Right lobe of liver (tissue), 6 donors: ENCODE measurements at regions not wholly inside any gene's neighbourhood (a gene's known extent, or its start where the extent isn't known, plus 50 kb on each side); places are given as distances from the start of the nearest gene placed in this dataset.

ENCODE experiments used
- ATAC-seq, 4 donors: fragments of 200-7000 bp; cut with Tn5 transposase; one replicate each; pipeline ENCODE4 v1.9.1; 2020; ENCODE audit warnings: mild to moderate bottlenecking in 4 of 4, moderate library complexity in 4 of 4
- DNase-seq, 3 donors: peaks; one replicate each; pipeline ENCODE4 v3.0.0-alpha.2; 2020
- H3K27ac ChIP-seq, 3 donors: fragments of 200-600 bp; one replicate each; pipeline ENCODE4 v1.8.0; 2022
- H3K27me3 ChIP-seq, 2 donors: fragments of 200-600 bp; one replicate each; pipeline ENCODE4 v1.8.0; 2022
- H3K36me3 ChIP-seq, 4 donors: fragments of 200-600 bp; sonication (generic) in 1 of 4; one replicate each; pipeline versions ENCODE4 v1.5.1 to v1.8.0; 2017 to 2022; ENCODE audit warnings: control low read depth in 1 of 4
- H3K4me1 ChIP-seq, 4 donors: fragments of 200-600 bp; sonication (generic) in 1 of 4; one replicate each; pipeline versions ENCODE4 v1.5.1 to v1.8.0; 2017 to 2022; ENCODE audit warnings: control low read depth in 1 of 4
- H3K4me3 ChIP-seq, 3 donors: fragments of 200-600 bp; one replicate each; pipeline ENCODE4 v1.8.0; 2022
- H3K9me3 ChIP-seq, 4 donors: fragments of 200-600 bp; sonication (generic) in 1 of 4; one replicate each; pipeline versions ENCODE4 v1.5.1 to v1.8.0; 2017 to 2022; ENCODE audit warnings: control low read depth in 1 of 4
- POLR2A ChIP-seq: fragments of 450-650 bp; IDR thresholded peaks from one replicate; pipeline ENCODE4 v1.6.1; 2017; ENCODE audit warnings: antibody characterized with exemption, mild to moderate bottlenecking
- WGBS: methylation state at CpG from one replicate; pipeline ENCODE4 v1.1.6; 2018; ENCODE audit warnings: low coverage, low lambda C conversion rate; ENCODE audit not compliant: insufficient coverage; ENCODE audit errors: missing lambda C conversion rate; 5-methylcytosine and 5-hydroxymethylcytosine counted together
- intact Hi-C, 2 donors: fragments of 100-400 bp; cut with DNase I; formaldehyde crosslinking; loops; one replicate each; pipeline versions ENCODE4 v1.11.2 to v1.14.1; 2022
- TF ChIP-seq, protein P1 (sequence below), 4 donors: fragments of 200-600 bp in 3 of 4; fragments of 450-650 bp in 1 of 4; IDR thresholded peaks; one replicate each; pipeline versions ENCODE4 v1.5.1 to v1.8.0; 2016 to 2022; ENCODE audit warnings: antibody characterized with exemption in 4 of 4, mild to moderate bottlenecking in 2 of 4
- donor health status: DM: no; HTN: yes; CAD: no.
- donor health status: DM: no; HTN: no; CAD: no.
- donor health status: DM: no; HTN: no; CAD: no.
- donor health status: DM: no; HTN: yes; CAD: no.
- donor health status: DM: no; HTN: yes; CAD: no.

DNA sequence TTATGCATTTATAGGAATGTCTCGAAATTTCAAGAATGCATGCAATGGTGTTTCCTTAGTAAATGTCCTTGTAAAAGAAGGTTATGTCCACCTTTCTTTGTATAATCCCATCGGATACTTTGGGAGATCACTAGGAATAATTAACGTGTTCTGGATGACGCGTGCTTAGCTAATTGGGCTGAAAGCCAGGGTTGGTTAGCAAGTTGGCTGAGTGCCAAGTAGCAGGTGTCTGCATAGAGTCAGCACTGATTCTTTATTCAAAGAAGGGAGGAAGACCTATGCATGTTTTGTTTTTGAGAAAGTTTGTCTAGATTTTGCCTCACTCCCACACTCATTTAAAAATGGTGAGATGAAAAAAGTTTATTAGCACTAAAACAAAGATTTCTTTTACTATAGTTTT, 144.6 kb downstream of the SOX3 start:
- no peaks in the 10 kb centered on the region for H3K27me3 ChIP-seq

DNA sequence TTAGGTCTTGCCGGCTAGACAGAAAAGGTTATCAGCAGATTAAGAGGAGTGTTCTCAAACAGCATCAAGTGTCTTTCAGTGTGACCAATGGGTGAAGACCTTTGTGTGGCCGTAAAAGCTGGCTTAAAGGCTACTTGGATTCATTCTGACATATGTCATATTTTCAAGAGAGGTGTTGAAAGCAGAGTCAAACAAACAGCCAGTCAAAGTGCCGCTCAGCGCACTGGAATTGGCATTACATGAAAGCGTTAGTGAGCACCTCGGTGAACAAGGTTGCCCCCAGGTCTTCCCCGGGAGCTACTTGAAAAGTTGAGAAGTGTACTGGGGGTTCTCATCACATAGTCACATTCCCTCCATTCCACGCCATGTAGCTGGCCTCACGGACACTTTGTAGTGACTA, 148.9 kb downstream of the SOX3 start:
- ATAC-seq (no peak), DNase-seq (no peak)
- H3K4me1 ChIP-seq = no peaks in the 10 kb centered on the region
- no peak overlapping the region for H3K27ac ChIP-seq
- H3K36me3 ChIP-seq = no peaks in the 10 kb centered on the region
- no peaks in the 10 kb centered on the region for H3K27me3 ChIP-seq
- H3K4me3 ChIP-seq = no peak overlapping the region
- WGBS = 54% methylated on average over 6 of the region's 9 CpGs
- TF ChIP-seq POLR2A = no peak
- TF ChIP-seq, protein P1, sequence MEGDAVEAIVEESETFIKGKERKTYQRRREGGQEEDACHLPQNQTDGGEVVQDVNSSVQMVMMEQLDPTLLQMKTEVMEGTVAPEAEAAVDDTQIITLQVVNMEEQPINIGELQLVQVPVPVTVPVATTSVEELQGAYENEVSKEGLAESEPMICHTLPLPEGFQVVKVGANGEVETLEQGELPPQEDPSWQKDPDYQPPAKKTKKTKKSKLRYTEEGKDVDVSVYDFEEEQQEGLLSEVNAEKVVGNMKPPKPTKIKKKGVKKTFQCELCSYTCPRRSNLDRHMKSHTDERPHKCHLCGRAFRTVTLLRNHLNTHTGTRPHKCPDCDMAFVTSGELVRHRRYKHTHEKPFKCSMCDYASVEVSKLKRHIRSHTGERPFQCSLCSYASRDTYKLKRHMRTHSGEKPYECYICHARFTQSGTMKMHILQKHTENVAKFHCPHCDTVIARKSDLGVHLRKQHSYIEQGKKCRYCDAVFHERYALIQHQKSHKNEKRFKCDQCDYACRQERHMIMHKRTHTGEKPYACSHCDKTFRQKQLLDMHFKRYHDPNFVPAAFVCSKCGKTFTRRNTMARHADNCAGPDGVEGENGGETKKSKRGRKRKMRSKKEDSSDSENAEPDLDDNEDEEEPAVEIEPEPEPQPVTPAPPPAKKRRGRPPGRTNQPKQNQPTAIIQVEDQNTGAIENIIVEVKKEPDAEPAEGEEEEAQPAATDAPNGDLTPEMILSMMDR (IDR thresholded peaks at IDR 0.05) = no peak
- no peaks in the 10 kb centered on the region for H3K9me3 ChIP-seq
- intact Hi-C loops = no loop called here

More for the DNA sequence above, 144.6 kb downstream of the SOX3 start:
- H3K36me3 ChIP-seq = no peaks in the 10 kb centered on the region
- no peaks in the 10 kb centered on the region for H3K4me1 ChIP-seq
- TF ChIP-seq, protein P1 (IDR thresholded peaks at IDR 0.05) = no peak
- no peak overlapping the region for H3K4me3 ChIP-seq
- H3K27ac ChIP-seq = no peak overlapping the region
- WGBS = 39% methylated on average over 5 of the region's 5 CpGs
- intact Hi-C loops = no loop called here
- no peaks in the 10 kb centered on the region for H3K9me3 ChIP-seq
- DNase-seq (no peak), ATAC-seq (no peak)

DNA sequence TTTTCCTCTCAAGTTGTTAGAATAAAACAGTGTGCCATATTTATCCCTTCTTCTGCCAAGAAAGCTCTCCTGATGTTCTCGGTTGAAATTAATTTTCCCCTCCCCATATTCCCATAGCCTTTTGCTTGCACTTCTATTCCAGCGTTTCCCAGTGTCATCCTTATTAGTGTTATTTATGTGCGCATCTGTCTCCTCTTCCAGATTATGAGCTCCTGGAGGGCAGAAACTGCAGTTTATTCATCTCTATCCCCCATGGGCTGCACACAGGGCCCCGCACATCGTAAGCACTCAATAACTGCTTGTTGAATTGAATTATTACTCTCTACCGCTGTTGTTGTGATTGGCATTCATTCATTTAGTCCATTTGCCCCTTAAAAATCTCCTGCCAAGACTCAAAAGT, 149.4 kb downstream of the SOX3 start:
- ATAC-seq (no peak), DNase-seq (no peak)
- Histone ChIP-seq H3K36me3 (no peaks in the 10 kb centered on the region), H3K4me3 (no peak overlapping the region), H3K27me3 (no peaks in the 10 kb centered on the region), H3K27ac (no peak overlapping the region), H3K4me1 (no peaks in the 10 kb centered on the region), H3K9me3 (no peaks in the 10 kb centered on the region)
- intact Hi-C loops = no loop called here
- TF ChIP-seq, protein P1 (IDR thresholded peaks at IDR 0.05) = no peak
- no peak for TF ChIP-seq POLR2A
- 57% methylated on average over 6 of the region's 6 CpGs for WGBS

DNA sequence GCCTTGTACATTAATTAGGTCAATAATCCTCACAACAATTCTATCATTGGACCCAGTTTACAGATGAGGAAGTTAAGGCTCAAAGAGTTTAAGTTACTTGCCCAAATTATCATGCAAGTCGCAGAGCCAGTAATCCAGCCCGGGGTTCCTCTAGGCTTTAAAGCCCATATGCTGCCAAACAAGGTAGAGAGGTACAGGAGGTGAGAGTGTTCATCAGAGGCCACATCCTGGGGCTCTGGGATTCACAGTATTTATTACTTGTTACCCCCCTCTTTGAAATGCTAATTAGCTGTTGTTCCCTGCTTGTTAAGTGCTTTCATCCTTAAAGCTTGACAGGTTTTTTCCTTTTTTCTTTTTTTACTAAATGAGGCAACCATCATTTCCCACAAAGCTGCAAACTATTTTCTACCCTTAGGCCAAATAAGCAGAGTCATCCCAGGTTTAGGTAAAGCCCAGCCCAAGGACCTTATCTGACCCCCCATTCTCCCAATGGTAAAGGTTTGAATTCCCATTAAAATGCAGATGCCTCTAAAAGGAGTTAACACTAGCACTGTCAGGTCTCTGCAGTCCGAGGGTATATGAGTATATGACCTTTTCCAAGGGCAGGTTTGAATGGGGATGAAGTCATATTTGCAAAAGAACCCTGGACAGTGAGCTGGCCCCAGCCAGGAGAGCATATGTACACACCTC, 150.3 kb downstream of the SOX3 start:
- intact Hi-C loops = no loop called here
- H3K4me3 ChIP-seq = no peak overlapping the region
- ATAC-seq (no peak), DNase-seq (no peak)
- H3K27ac ChIP-seq = no peak overlapping the region
- 19% methylated on average over 3 of the region's 3 CpGs for WGBS
- no peaks in the 10 kb centered on the region for H3K27me3 ChIP-seq
- no peak for TF ChIP-seq POLR2A
- TF ChIP-seq, protein P1 (IDR thresholded peaks at IDR 0.05) = no peak
- no peaks in the 10 kb centered on the region for H3K4me1 ChIP-seq
- no peaks in the 10 kb centered on the region for H3K9me3 ChIP-seq
- H3K36me3 ChIP-seq = no peaks in the 10 kb centered on the region

DNA sequence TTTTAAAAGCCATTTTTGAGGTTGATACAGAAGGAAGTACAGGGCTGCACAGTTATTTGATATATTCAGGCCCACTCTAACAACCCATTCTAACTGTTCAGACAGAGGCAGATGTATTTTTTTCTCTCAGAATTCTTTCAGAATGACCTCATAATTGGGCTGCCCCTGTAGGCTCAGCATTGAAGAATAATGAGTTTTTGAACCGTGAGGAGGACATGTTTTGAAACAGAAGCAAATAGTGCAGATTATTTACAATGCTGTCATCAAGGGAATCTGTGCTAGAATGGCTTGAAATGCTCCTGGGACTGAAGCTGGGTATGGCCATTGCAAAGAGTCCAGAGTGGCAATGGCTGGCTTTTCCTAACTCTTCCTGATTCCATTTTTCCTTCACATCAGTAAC, 158.1 kb downstream of the SOX3 start:
- Histone ChIP-seq H3K27me3 (peaks cover 0 to 4% of the 10 kb centered on the region in 2 donors), H3K9me3 (no peaks in the 10 kb centered on the region), H3K4me1 (no peaks in the 10 kb centered on the region), H3K4me3 (no peak overlapping the region), H3K36me3 (no peaks in the 10 kb centered on the region), H3K27ac (no peak overlapping the region)
- TF ChIP-seq, protein P1 (IDR thresholded peaks at IDR 0.05) = no peak
- no peak for TF ChIP-seq POLR2A
- no peak for DNase-seq
- intact Hi-C loops = no loop called here
- WGBS = 7% methylated on average over 1 of the region's 1 CpG
- ATAC-seq = no peak
